Breast epithelium (tissue), 3 donors: ENCODE measurements at regions not wholly inside any gene's neighbourhood (a gene's known extent, or its start where the extent isn't known, plus 50 kb on each side); places are given as distances from the start of the nearest gene placed in this dataset.
"Not testable (repeated sequence)": the region's sequence is repeated elsewhere in the genome, so short reads cannot be mapped to it uniquely, and the experiment has no call there.

Source experiments
- CTCF ChIP-seq, 3 donors: fragments of 450-650 bp; IDR thresholded peaks; one replicate each; pipeline ENCODE4 v1.5.1; 2016 to 2017; ENCODE audit warnings: antibody characterized with exemption in 3 of 3, mild to moderate bottlenecking in 3 of 3, moderate library complexity in 3 of 3
- POLR2A ChIP-seq: fragments of 450-650 bp; IDR thresholded peaks from one replicate; pipeline ENCODE4 v1.6.1; 2016; ENCODE audit warnings: antibody characterized with exemption, mild to moderate bottlenecking, moderate library complexity

GRCh38 chr12:102255687-102256086 is 58.1 kb upstream of the PMCH start:
- not testable (repeated sequence) for TF ChIP-seq POLR2A; CTCF (IDR thresholded peaks at IDR 0.05)
